ENCODE measurements at regions not wholly inside any gene's neighbourhood (a gene's known extent, or its start where the extent isn't known, plus 50 kb on each side); places are given as distances from the start of the nearest gene placed in this dataset.

GRCh38 chr1:82377201-82377884 lies 576.6 kb downstream of the ADGRL2 start:
- TF ChIP-seq EP300 (IDR thresholded peaks at IDR 0.05) (no peak), POLR2A (IDR thresholded peaks at IDR 0.05; ENCODE audit: low read depth) (no peak), CTCF (IDR thresholded peaks at IDR 0.05) (no peak), POLR2AphosphoS5 (IDR thresholded peaks at IDR 0.05) (no peak)
- Histone ChIP-seq H3K27ac (replicated peaks in 1 of 4) (no peak overlapping the region), H3K9me3 (peaks cover 0 to 10% (median 0%) of the 10 kb centered on the region in 4 donors), H3K4me1 (no peaks in the 10 kb centered on the region), H3K27me3 (no peaks in the 10 kb centered on the region), H3K4me3 (no peak overlapping the region), H3K36me3 (no peaks in the 10 kb centered on the region)
- WGBS: 85% methylated on average over 5 of the region's 5 CpGs
- DNase-seq (ENCODE audit: extremely low spot score): no peak
- intact Hi-C loops (cut with DNase I): no loop called here

- DNase-seq (ENCODE audit: extremely low spot score): no peak
- WGBS: 96% methylated on average over 2 of the region's 2 CpGs
- no peaks in the 10 kb centered on the region for H3K27me3 ChIP-seq
- no peak for TF ChIP-seq CTCF (IDR thresholded peaks at IDR 0.05)
- TF ChIP-seq POLR2AphosphoS5 (IDR thresholded peaks at IDR 0.05): no peak
- no peak for TF ChIP-seq POLR2A (IDR thresholded peaks at IDR 0.05; ENCODE audit: low read depth)
- TF ChIP-seq EP300 (IDR thresholded peaks at IDR 0.05): no peak
- H3K4me3 ChIP-seq: no peak overlapping the region
- peaks cover 0 to 7% (median 7%) of the 10 kb centered on the region in 4 donors for H3K4me1 ChIP-seq
- no peak overlapping the region for H3K27ac ChIP-seq (replicated peaks in 1 of 4)
- intact Hi-C loops (cut with DNase I): no loop called here
- no peaks in the 10 kb centered on the region for H3K36me3 ChIP-seq
- H3K9me3 ChIP-seq: peaks cover 0 to 10% (median 0%) of the 10 kb centered on the region in 4 donors
Observed at GRCh38 chr1:82373710-82374109, 573.0 kb downstream of the ADGRL2 start.

- Histone ChIP-seq H3K36me3 (no peaks in the 10 kb centered on the region), H3K9me3 (peaks cover 0 to 10% (median 0%) of the 10 kb centered on the region in 4 donors), H3K27ac (replicated peaks in 1 of 4) (no peak overlapping the region), H3K27me3 (no peaks in the 10 kb centered on the region), H3K4me1 (peaks cover 0 to 7% (median 7%) of the 10 kb centered on the region in 4 donors), H3K4me3 (no peak overlapping the region)
- TF ChIP-seq CTCF (IDR thresholded peaks at IDR 0.05): no peak
- no peak for TF ChIP-seq POLR2AphosphoS5 (IDR thresholded peaks at IDR 0.05)
- TF ChIP-seq EP300 (IDR thresholded peaks at IDR 0.05): no peak
- no peak for DNase-seq (ENCODE audit: extremely low spot score)
- 33% methylated on average over 3 of the region's 3 CpGs for WGBS
- intact Hi-C loops (cut with DNase I): no loop called here
Observed at GRCh38 chr1:82371844-82372498, 571.2 kb downstream of the ADGRL2 start.

GRCh38 chr1:82367456-82367855 lies 566.7 kb downstream of the ADGRL2 start:
- H3K36me3 ChIP-seq: no peaks in the 10 kb centered on the region
- H3K9me3 ChIP-seq: no peaks in the 10 kb centered on the region
- 92% methylated on average over 2 of the region's 2 CpGs for WGBS
- H3K4me3 ChIP-seq: no peak overlapping the region
- intact Hi-C loops (cut with DNase I): no loop called here
- no peak for DNase-seq (ENCODE audit: extremely low spot score)
- H3K27ac ChIP-seq (replicated peaks in 1 of 4): no peak overlapping the region
- H3K4me1 ChIP-seq: peaks cover 0 to 7% (median 7%) of the 10 kb centered on the region in 4 donors
- TF ChIP-seq EP300 (IDR thresholded peaks at IDR 0.05): no peak
- no peak for TF ChIP-seq POLR2A (IDR thresholded peaks at IDR 0.05; ENCODE audit: low read depth)
- no peak for TF ChIP-seq CTCF (IDR thresholded peaks at IDR 0.05)
- no peak for TF ChIP-seq POLR2AphosphoS5 (IDR thresholded peaks at IDR 0.05)
- no peaks in the 10 kb centered on the region for H3K27me3 ChIP-seq
